GM06990 (cell line): ENCODE measurements at regions not wholly inside any gene's neighbourhood (a gene's known extent, or its start where the extent isn't known, plus 50 kb on each side); places are given as distances from the start of the nearest gene placed in this dataset.
"Not testable (repeated sequence)": the region's sequence is repeated elsewhere in the genome, so short reads cannot be mapped to it uniquely, and the experiment has no call there.

ENCODE experiments used
- DNase-seq: peaks from one replicate; pipeline ENCODE4 v3.0.0-alpha.2; 2011; ENCODE audit not compliant: insufficient read length; ENCODE audit errors: extremely low read depth
- H3K27me3 ChIP-seq: replicated peaks from 2 replicates; pipeline ENCODE4 v1.6.0; 2011; ENCODE audit warnings: low read length; ENCODE audit not compliant: control insufficient read depth, insufficient read depth
- H3K36me3 ChIP-seq: 2 replicates; pipeline ENCODE4 v1.5.1; 2011; ENCODE audit warnings: low read length; ENCODE audit not compliant: control insufficient read depth, insufficient read depth
- H3K4me3 ChIP-seq: replicated peaks from 2 replicates; pipeline ENCODE4 v1.5.1; 2011; ENCODE audit warnings: low read depth, mild to moderate bottlenecking, control low read depth, low read length
- TF ChIP-seq, protein P1 (sequence below): IDR thresholded peaks from 2 replicates; pipeline ENCODE4 v1.5.1; 2011; ENCODE audit warnings: low read length, control low read depth, mild to moderate bottlenecking, inconsistent platforms; ENCODE audit not compliant: insufficient read depth, poor library complexity, severe bottlenecking

DNA sequence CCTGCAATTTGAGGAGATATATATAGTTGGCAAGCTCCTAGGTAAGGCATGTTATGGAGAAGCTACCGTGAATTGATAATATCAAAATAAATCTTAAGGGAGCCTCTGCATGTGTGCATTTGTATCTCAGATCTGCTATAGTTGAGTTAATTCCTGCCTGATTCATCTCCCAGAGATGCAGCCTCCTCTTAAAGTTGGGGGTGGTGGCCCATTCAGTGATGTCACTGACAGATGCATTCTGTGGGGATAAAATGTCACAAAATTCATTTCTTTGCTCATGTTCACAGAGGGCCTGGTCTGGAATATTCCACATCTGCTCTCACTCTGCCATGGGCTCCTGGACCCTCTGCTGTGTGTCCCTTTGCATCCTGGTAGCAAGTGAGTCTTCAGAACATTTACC lies 185.8 kb upstream of the PRSS1 start:
- TF ChIP-seq, protein P1, sequence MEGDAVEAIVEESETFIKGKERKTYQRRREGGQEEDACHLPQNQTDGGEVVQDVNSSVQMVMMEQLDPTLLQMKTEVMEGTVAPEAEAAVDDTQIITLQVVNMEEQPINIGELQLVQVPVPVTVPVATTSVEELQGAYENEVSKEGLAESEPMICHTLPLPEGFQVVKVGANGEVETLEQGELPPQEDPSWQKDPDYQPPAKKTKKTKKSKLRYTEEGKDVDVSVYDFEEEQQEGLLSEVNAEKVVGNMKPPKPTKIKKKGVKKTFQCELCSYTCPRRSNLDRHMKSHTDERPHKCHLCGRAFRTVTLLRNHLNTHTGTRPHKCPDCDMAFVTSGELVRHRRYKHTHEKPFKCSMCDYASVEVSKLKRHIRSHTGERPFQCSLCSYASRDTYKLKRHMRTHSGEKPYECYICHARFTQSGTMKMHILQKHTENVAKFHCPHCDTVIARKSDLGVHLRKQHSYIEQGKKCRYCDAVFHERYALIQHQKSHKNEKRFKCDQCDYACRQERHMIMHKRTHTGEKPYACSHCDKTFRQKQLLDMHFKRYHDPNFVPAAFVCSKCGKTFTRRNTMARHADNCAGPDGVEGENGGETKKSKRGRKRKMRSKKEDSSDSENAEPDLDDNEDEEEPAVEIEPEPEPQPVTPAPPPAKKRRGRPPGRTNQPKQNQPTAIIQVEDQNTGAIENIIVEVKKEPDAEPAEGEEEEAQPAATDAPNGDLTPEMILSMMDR, result no peak
- Histone ChIP-seq H3K4me3 (no peak overlapping the region), H3K27me3 (no peaks in the 10 kb centered on the region; the same call in 1 of the 2 replicates), H3K36me3 (no peaks in the 10 kb centered on the region)
- DNase-seq, result no peak

DNA sequence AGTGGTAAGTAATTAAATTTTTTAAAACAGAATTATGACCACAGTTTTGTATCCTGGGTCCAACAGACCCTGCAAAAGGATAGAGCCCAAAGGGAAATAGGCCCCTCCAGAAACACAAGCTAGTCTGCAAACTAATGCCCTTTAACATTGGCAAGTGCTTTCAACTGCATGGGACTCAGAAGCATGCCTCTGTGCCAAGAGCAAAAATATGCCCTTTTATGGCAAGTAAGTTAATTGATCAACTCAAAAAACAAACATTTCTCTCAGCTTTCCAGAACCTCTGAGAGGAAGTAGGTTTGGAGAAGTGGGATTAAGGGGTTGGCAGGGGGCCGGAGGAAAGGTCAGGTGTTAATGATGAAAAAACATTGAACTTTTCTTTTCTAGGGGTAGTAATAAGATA lies 186.6 kb upstream of the PRSS1 start:
- no peaks in the 10 kb centered on the region for H3K36me3 ChIP-seq
- DNase-seq, result no peak
- no peak overlapping the region for H3K4me3 ChIP-seq
- no peaks in the 10 kb centered on the region; the same call in 1 of the 2 replicates for H3K27me3 ChIP-seq
- TF ChIP-seq, protein P1, result no peak

DNA sequence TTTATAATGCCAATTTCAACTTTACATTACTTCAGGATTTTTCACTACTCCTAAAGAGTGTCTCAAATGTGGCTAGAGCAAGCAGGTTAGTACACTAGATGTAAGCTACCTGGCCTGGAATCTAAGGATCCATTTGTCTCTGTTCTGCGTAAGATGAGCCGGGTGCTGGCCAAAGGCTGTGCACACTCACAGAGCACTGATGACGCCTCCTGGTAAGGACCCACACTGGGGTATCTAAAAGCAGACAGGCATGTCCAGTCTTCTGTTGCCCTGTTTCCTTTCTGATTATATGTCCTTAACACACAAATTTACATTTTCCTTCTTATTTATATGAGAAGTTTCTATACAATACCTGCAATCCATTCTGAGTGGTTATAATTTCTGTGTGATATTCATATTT lies 187.9 kb upstream of the PRSS1 start:
- H3K27me3 ChIP-seq, H3K4me3 ChIP-seq, H3K36me3 ChIP-seq, DNase-seq: not testable (repeated sequence)

DNA sequence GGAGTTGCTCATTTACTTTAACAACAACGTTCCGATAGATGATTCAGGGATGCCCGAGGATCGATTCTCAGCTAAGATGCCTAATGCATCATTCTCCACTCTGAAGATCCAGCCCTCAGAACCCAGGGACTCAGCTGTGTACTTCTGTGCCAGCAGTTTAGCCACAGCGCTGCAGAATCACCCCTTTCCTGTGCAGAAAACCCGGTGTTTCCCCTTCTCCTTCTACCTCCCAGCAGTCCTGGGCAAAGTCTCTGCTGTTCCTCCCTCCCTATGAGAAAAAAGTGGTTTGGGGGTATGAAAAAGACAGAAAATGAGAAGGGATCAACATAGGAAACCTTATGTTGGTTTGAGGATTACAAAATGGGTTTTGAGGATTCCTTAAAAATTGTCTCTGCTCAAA lies 188.5 kb upstream of the PRSS1 start:
- not testable (repeated sequence) for H3K27me3 ChIP-seq, H3K36me3 ChIP-seq, H3K4me3 ChIP-seq, DNase-seq

DNA sequence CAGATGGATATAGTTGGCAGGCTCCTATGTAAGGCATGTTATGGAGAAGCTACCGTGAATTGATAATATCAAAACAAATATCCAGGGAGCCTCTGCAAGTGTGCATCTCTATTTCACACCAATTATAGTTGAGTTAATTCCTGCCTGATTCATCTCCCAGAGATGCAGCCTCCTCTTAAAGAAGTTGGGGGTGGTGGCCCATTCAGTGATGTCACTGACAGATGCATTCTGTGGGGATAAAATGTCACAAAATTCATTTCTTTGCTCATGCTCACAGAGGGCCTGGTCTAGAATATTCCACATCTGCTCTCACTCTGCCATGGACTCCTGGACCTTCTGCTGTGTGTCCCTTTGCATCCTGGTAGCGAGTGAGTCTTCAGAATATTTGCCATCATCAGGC lies 189.1 kb upstream of the PRSS1 start:
- TF ChIP-seq, protein P1, result no peak
- no peak for DNase-seq
- Histone ChIP-seq H3K4me3 (no peak overlapping the region), H3K36me3 (no peaks in the 10 kb centered on the region), H3K27me3 (no peaks in the 10 kb centered on the region; the same call in 1 of the 2 replicates)

DNA sequence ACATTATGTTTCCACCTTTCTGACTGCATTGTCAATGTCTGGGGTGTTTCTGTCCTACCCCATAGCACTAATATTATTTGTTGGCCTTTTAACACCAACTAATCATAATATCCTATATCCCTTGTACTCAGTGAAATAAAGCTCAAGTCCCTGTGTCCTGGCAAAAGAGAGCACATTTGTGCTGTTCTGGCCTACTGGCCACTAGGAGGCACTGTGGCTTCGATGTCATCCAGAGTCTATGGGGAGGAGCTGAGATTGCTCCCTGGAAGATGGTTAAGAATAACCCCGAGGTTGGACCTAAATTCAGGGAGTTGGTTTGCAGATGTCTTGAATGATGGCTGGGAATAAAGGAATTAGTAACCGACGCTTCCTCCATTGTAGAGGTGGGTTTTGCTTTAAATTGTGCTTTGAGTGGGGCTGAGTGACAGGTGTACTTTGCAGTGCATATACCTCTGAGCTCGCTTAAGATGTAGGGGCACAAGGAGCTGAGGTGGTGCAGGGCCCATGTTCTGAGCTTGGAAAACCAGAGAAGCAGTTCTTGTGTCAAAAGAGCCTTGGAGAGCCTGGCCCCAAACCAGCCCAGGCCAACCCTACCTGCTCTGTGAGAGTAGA lies 191.2 kb upstream of the PRSS1 start:
- Histone ChIP-seq H3K36me3 (no peaks in the 10 kb centered on the region), H3K4me3 (no peak overlapping the region), H3K27me3 (no peaks in the 10 kb centered on the region; the same call in 1 of the 2 replicates)
- DNase-seq, result no peak
- TF ChIP-seq, protein P1, result peak; percentile 94

DNA sequence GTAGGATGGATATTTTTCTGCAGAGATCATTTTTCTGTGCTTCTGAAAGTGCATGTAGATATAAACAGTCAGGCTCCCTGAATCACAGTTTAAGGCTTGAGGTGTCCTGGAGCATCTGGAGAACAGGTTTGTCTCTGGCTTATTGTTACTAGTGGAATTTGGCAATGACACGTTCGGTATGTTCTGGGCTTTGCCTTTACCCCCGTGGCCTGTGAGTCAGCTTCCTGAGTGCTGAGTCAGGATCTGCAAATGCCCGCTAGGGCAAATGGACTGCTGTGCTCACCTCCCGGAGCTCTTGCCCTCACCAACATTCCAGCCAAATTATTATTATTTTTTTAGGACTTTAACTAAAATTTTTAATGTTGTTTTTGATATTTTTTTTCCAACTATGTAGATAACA lies 192.5 kb upstream of the PRSS1 start:
- no peak overlapping the region for H3K4me3 ChIP-seq

More for the DNA sequence above, 192.5 kb upstream of the PRSS1 start:
- Histone ChIP-seq H3K36me3 (no peaks in the 10 kb centered on the region), H3K27me3 (no peaks in the 10 kb centered on the region; the same call in 1 of the 2 replicates)
- TF ChIP-seq, protein P1, result no peak
- DNase-seq, result no peak
